HG03060 (cell line): ENCODE measurements at regions not wholly inside any gene's neighbourhood (a gene's known extent, or its start where the extent isn't known, plus 50 kb on each side); places are given as distances from the start of the nearest gene placed in this dataset.

Experiments used
- ATAC-seq: cut with Tn5 transposase; IDR thresholded peaks from one replicate; pipeline ENCODE4 v1.9.1; 2021; ENCODE audit warnings: low read depth, moderate number of reproducible peaks; ENCODE audit not compliant: unreplicated experiment

- no peak for ATAC-seq
Measured at GRCh38 chr3:5727743-5728484, 540.4 kb downstream of the EDEM1 start.

- ATAC-seq, result no peak
Measured at GRCh38 chr3:5729852-5730251, 542.3 kb downstream of the EDEM1 start.

GRCh38 chr3:5731100-5731499, 543.6 kb downstream of the EDEM1 start:
- no peak for ATAC-seq

GRCh38 chr3:5732081-5732480, 544.6 kb downstream of the EDEM1 start:
- ATAC-seq, result no peak

GRCh38 chr3:5733995-5734394, 546.5 kb downstream of the EDEM1 start:
- ATAC-seq, result no peak

GRCh38 chr3:5735896-5736295, 548.4 kb downstream of the EDEM1 start:
- ATAC-seq, result no peak

GRCh38 chr3:5739299-5739935, 551.9 kb downstream of the EDEM1 start:
- ATAC-seq, result no peak

- ATAC-seq, result no peak
Measured at GRCh38 chr3:5739949-5740348, 552.4 kb downstream of the EDEM1 start.

GRCh38 chr3:5741017-5741416, 553.5 kb downstream of the EDEM1 start:
- no peak for ATAC-seq

GRCh38 chr3:5750091-5750490, 562.6 kb downstream of the EDEM1 start:
- ATAC-seq, result no peak

- ATAC-seq, result no peak
Measured at GRCh38 chr3:5750874-5751640, 563.5 kb downstream of the EDEM1 start.

- peak; percentile 78 for ATAC-seq
Measured at GRCh38 chr3:5754602-5755001, 567.1 kb downstream of the EDEM1 start.

- ATAC-seq, result no peak
Measured at GRCh38 chr3:5756443-5756842, 568.9 kb downstream of the EDEM1 start.

- ATAC-seq, result no peak
Measured at GRCh38 chr3:5757213-5757804, 569.8 kb downstream of the EDEM1 start.

- no peak for ATAC-seq
Measured at GRCh38 chr3:5758699-5759098, 571.2 kb downstream of the EDEM1 start.

GRCh38 chr3:5762506-5762905, 575.0 kb downstream of the EDEM1 start:
- ATAC-seq, result no peak

GRCh38 chr3:5766848-5767247, 579.3 kb downstream of the EDEM1 start:
- ATAC-seq, result no peak

GRCh38 chr3:5767304-5767703, 579.8 kb downstream of the EDEM1 start:
- ATAC-seq, result no peak

GRCh38 chr3:5768281-5768945, 580.9 kb downstream of the EDEM1 start:
- no peak for ATAC-seq

GRCh38 chr3:5769825-5770224, 582.3 kb downstream of the EDEM1 start:
- ATAC-seq, result no peak

- ATAC-seq, result no peak
Measured at GRCh38 chr3:5774337-5774736, 586.8 kb downstream of the EDEM1 start.
